Smooth muscle cell (in vitro differentiated cells): ENCODE measurements at regions not wholly inside any gene's neighbourhood (a gene's known extent, or its start where the extent isn't known, plus 50 kb on each side); places are given as distances from the start of the nearest gene placed in this dataset.

Source experiments
- DNase-seq: peaks from one replicate; lab custom pipeline; 2025; ENCODE audit not compliant: unreplicated experiment; lab: John Stamatoyannopoulos, UW
- H2AFZ ChIP-seq: fragments of 200-600 bp; sonication (generic); 2 replicates; pipeline ENCODE4 v1.6.0; 2016; ENCODE audit warnings: antibody characterized with exemption, low read depth, mild to moderate bottlenecking
- H3F3A ChIP-seq: fragments of 200-600 bp; sonication (generic); 2 replicates; pipeline ENCODE4 v1.6.0; 2017; ENCODE audit warnings: antibody characterized with exemption, low read depth
- H3K27ac ChIP-seq: fragments of 200-600 bp; sonication (generic); 2 replicates; pipeline ENCODE4 v1.5.1; 2016; ENCODE audit warnings: low read depth, mild to moderate bottlenecking
- H3K27me3 ChIP-seq: fragments of 200-600 bp; sonication (generic); 2 replicates; pipeline ENCODE4 v1.6.1; 2016; ENCODE audit warnings: low read depth, mild to moderate bottlenecking
- H3K36me3 ChIP-seq: fragments of 200-600 bp; sonication (generic); 2 replicates; pipeline ENCODE4 v1.5.1; 2016; ENCODE audit warnings: low read depth
- H3K4me1 ChIP-seq: fragments of 200-600 bp; sonication (generic); 2 replicates; pipeline ENCODE4 v1.5.1; 2016; ENCODE audit warnings: low read depth
- H3K4me2 ChIP-seq: fragments of 200-600 bp; sonication (generic); 2 replicates; pipeline ENCODE4 v1.6.0; 2016; ENCODE audit warnings: mild to moderate bottlenecking
- H3K4me3 ChIP-seq: fragments of 200-600 bp; sonication (generic); 2 replicates; pipeline ENCODE4 v1.5.1; 2016; ENCODE audit warnings: mild to moderate bottlenecking
- H3K79me2 ChIP-seq: fragments of 200-600 bp; sonication (generic); 2 replicates; pipeline ENCODE4 v1.6.0; 2016; ENCODE audit warnings: low read depth, mild to moderate bottlenecking
- H3K9ac ChIP-seq: fragments of 200-600 bp; sonication (generic); 2 replicates; pipeline ENCODE4 v1.6.0; 2016; ENCODE audit warnings: low read depth
- H3K9me3 ChIP-seq: fragments of 200-600 bp; sonication (generic); replicated peaks from 2 replicates; pipeline ENCODE4 v1.5.1; 2016; ENCODE audit warnings: low read depth
- H4K20me1 ChIP-seq: fragments of 200-600 bp; sonication (generic); 2 replicates; pipeline ENCODE4 v1.6.0; 2016; ENCODE audit warnings: low read depth
- CTCF ChIP-seq: fragments of 200-600 bp; sonication (generic); IDR thresholded peaks from 2 replicates; pipeline ENCODE4 v1.5.1; 2017; ENCODE audit warnings: borderline replicate concordance, mild to moderate bottlenecking, antibody characterized with exemption; ENCODE audit not compliant: insufficient read depth, poor library complexity, severe bottlenecking
- WGBS: methylation state at CpG from one replicate; pipeline ENCODE4 v1.1.7; 2016; ENCODE audit warnings: low lambda C conversion rate; 5-methylcytosine and 5-hydroxymethylcytosine counted together

DNA sequence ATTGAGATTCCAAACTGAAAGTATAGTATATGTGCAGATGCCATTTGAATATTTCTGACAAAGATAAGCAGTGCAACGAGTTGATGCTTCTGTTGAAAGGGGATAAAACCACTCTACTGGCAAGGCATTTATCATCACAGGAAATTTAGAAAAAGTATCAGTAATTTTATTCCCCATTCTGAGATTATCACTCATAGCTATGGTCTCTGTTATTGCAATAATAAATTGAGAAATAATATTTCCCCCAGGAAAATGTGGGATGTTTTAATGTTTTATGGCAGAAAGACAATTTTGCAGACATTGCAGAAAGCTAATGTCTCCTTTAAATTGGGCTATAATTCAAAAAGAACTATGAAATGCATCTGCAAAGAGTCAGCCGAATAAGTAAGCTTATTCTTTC is 1612.7 kb upstream of the ACO1 start:
- H4K20me1 ChIP-seq = no peaks in the 10 kb centered on the region
- H3K79me2 ChIP-seq = no peaks in the 10 kb centered on the region
- H3K9ac ChIP-seq = no peak overlapping the region
- no peaks in the 10 kb centered on the region for H3K27me3 ChIP-seq
- H3F3A ChIP-seq = no peaks in the 10 kb centered on the region
- no peak for TF ChIP-seq CTCF
- H3K4me3 ChIP-seq = no peak overlapping the region
- no peak overlapping the region for H2AFZ ChIP-seq
- H3K4me2 ChIP-seq = no peak overlapping the region
- DNase-seq = no peak
- peaks cover under 1% of the 10 kb centered on the region for H3K9me3 ChIP-seq
- H3K27ac ChIP-seq = no peak overlapping the region
- no peaks in the 10 kb centered on the region for H3K36me3 ChIP-seq
- no peaks in the 10 kb centered on the region for H3K4me1 ChIP-seq
- 78% methylated on average over 2 of the region's 2 CpGs for WGBS

GRCh38 chr9:30773427-30773826 is 1611.0 kb upstream of the ACO1 start:
- Histone ChIP-seq H3K4me1 (no peaks in the 10 kb centered on the region), H3K9me3 (peaks cover 11% of the 10 kb centered on the region), H3K4me2 (no peak overlapping the region), H3K4me3 (no peak overlapping the region), H3K27me3 (no peaks in the 10 kb centered on the region), H3F3A (no peaks in the 10 kb centered on the region), H3K36me3 (no peaks in the 10 kb centered on the region), H2AFZ (no peak overlapping the region), H3K9ac (no peak overlapping the region), H3K27ac (no peak overlapping the region), H4K20me1 (no peaks in the 10 kb centered on the region), H3K79me2 (no peaks in the 10 kb centered on the region)
- no peak for TF ChIP-seq CTCF
- no peak for DNase-seq
- WGBS = 96% methylated on average over 10 of the region's 10 CpGs

GRCh38 chr9:30774326-30774725 is 1610.1 kb upstream of the ACO1 start:
- H3K36me3 ChIP-seq = no peaks in the 10 kb centered on the region
- DNase-seq = no peak
- no peak for TF ChIP-seq CTCF
- no peak overlapping the region for H3K4me3 ChIP-seq
- WGBS = 58% methylated on average over 17 of the region's 17 CpGs
- H4K20me1 ChIP-seq = no peaks in the 10 kb centered on the region
- H3K9me3 ChIP-seq = peaks cover 11% of the 10 kb centered on the region
- H3K27ac ChIP-seq = no peak overlapping the region
- no peaks in the 10 kb centered on the region for H3F3A ChIP-seq
- no peak overlapping the region for H2AFZ ChIP-seq
- no peaks in the 10 kb centered on the region for H3K27me3 ChIP-seq
- no peak overlapping the region for H3K4me2 ChIP-seq
- no peak overlapping the region for H3K9ac ChIP-seq
- no peaks in the 10 kb centered on the region for H3K79me2 ChIP-seq
- H3K4me1 ChIP-seq = no peaks in the 10 kb centered on the region

- H3K4me2 ChIP-seq = no peak overlapping the region
- no peaks in the 10 kb centered on the region for H3K79me2 ChIP-seq
- no peak overlapping the region for H3K4me3 ChIP-seq
- no peak overlapping the region for H3K9ac ChIP-seq
- no peak for DNase-seq
- no peak for TF ChIP-seq CTCF
- WGBS = 19% methylated on average over 1 of the region's 1 CpG
- H3K27ac ChIP-seq = no peak overlapping the region
- peak overlapping the region; percentile 22 for H2AFZ ChIP-seq
- no peaks in the 10 kb centered on the region for H3K36me3 ChIP-seq
- H4K20me1 ChIP-seq = no peaks in the 10 kb centered on the region
- H3K27me3 ChIP-seq = no peaks in the 10 kb centered on the region
- H3F3A ChIP-seq = no peaks in the 10 kb centered on the region
- H3K9me3 ChIP-seq = peaks cover 11% of the 10 kb centered on the region
- H3K4me1 ChIP-seq = no peaks in the 10 kb centered on the region
Observed at GRCh38 chr9:30775236-30775635, 1609.2 kb upstream of the ACO1 start.
